ENCODE measurements at regions not wholly inside any gene's neighbourhood (a gene's known extent, or its start where the extent isn't known, plus 50 kb on each side); places are given as distances from the start of the nearest gene placed in this dataset.

- no peak for TF ChIP-seq CTCF (IDR thresholded peaks at IDR 0.05)
- TF ChIP-seq POLR2A (IDR thresholded peaks at IDR 0.05), result no peak
- TF ChIP-seq POLR2AphosphoS5 (IDR thresholded peaks at IDR 0.05; ENCODE audit: insufficient read depth in 1 of 2, low read depth in 1 of 2), result no peak
Measured at GRCh38 chr4:149923736-149924135, 108.1 kb upstream of the IQCM start.

GRCh38 chr4:149927514-149927913, 111.9 kb upstream of the IQCM start:
- Histone ChIP-seq H3K4me3 (no peak overlapping the region), H3K27me3 (no peaks in the 10 kb centered on the region), H3K27ac (no peak overlapping the region), H3K36me3 (no peaks in the 10 kb centered on the region), H3K9me3 (no peaks in the 10 kb centered on the region), H3K4me1 (no peaks in the 10 kb centered on the region)
- TF ChIP-seq POLR2AphosphoS5 (IDR thresholded peaks at IDR 0.05; ENCODE audit: insufficient read depth in 1 of 2, low read depth in 1 of 2) (no peak), CTCF (IDR thresholded peaks at IDR 0.05) (no peak), POLR2A (IDR thresholded peaks at IDR 0.05) (no peak)
- no peak for DNase-seq (ENCODE audit: extremely low spot score in 2 of 2)
- intact Hi-C loops (cut with DNase I), result no loop called here

More at GRCh38 chr4:149923736-149924135, 108.1 kb upstream of the IQCM start:
- no peak overlapping the region for H3K27ac ChIP-seq
- no peak overlapping the region for H3K4me3 ChIP-seq
- no peaks in the 10 kb centered on the region for H3K27me3 ChIP-seq
- no peaks in the 10 kb centered on the region for H3K9me3 ChIP-seq
- DNase-seq (ENCODE audit: extremely low spot score in 2 of 2), result no peak
- no peaks in the 10 kb centered on the region for H3K4me1 ChIP-seq
- no peaks in the 10 kb centered on the region for H3K36me3 ChIP-seq
- intact Hi-C loops (cut with DNase I), result no loop called here

GRCh38 chr4:149928507-149928906, 112.9 kb upstream of the IQCM start:
- Histone ChIP-seq H3K27ac (no peak overlapping the region), H3K4me1 (no peaks in the 10 kb centered on the region), H3K36me3 (no peaks in the 10 kb centered on the region), H3K9me3 (no peaks in the 10 kb centered on the region), H3K4me3 (no peak overlapping the region), H3K27me3 (no peaks in the 10 kb centered on the region)
- TF ChIP-seq POLR2A (IDR thresholded peaks at IDR 0.05) (no peak), POLR2AphosphoS5 (IDR thresholded peaks at IDR 0.05; ENCODE audit: insufficient read depth in 1 of 2, low read depth in 1 of 2) (no peak), CTCF (IDR thresholded peaks at IDR 0.05) (no peak)
- no peak for DNase-seq (ENCODE audit: extremely low spot score in 2 of 2)
- intact Hi-C loops (cut with DNase I), result no loop called here

- Histone ChIP-seq H3K4me1 (no peaks in the 10 kb centered on the region), H3K27me3 (no peaks in the 10 kb centered on the region), H3K9me3 (no peaks in the 10 kb centered on the region), H3K4me3 (no peak overlapping the region), H3K27ac (no peak overlapping the region), H3K36me3 (no peaks in the 10 kb centered on the region)
- DNase-seq (ENCODE audit: extremely low spot score in 2 of 2), result no peak
- intact Hi-C loops (cut with DNase I), result no loop called here
- TF ChIP-seq CTCF (IDR thresholded peaks at IDR 0.05), result no peak
Measured at GRCh38 chr4:149931431-149931830, 115.8 kb upstream of the IQCM start.

- H3K4me3 ChIP-seq, result no peak overlapping the region
- DNase-seq (ENCODE audit: extremely low spot score in 2 of 2), result no peak
- intact Hi-C loops (cut with DNase I), result no loop called here
- no peaks in the 10 kb centered on the region for H3K36me3 ChIP-seq
- H3K27ac ChIP-seq, result no peak overlapping the region
- H3K27me3 ChIP-seq, result no peaks in the 10 kb centered on the region
- TF ChIP-seq POLR2A (IDR thresholded peaks at IDR 0.05) (no peak), CTCF (IDR thresholded peaks at IDR 0.05) (no peak), POLR2AphosphoS5 (IDR thresholded peaks at IDR 0.05; ENCODE audit: insufficient read depth in 1 of 2, low read depth in 1 of 2) (no peak)
- no peaks in the 10 kb centered on the region for H3K4me1 ChIP-seq
- no peaks in the 10 kb centered on the region for H3K9me3 ChIP-seq
Measured at GRCh38 chr4:149932188-149932587, 116.5 kb upstream of the IQCM start.
